ENCODE measurements at regions not wholly inside any gene's neighbourhood (a gene's known extent, or its start where the extent isn't known, plus 50 kb on each side); places are given as distances from the start of the nearest gene placed in this dataset.

GRCh38 chr5:100418231-100418630 lies 116.9 kb upstream of the FAM174A start:
- TF ChIP-seq EZH2 (IDR thresholded peaks at IDR 0.05; ENCODE audit: low read depth, low read length, severe bottlenecking) (no peak), CTCF (IDR thresholded peaks at IDR 0.05; ENCODE audit: control extremely low read depth in 1 of 3, insufficient read depth in 1 of 3, low read depth in 1 of 3, low read length in 3 of 3) (no peak), KDM1A (IDR thresholded peaks at IDR 0.05; ENCODE audit: borderline replicate concordance, low read length) (no peak), EP300 (IDR thresholded peaks at IDR 0.05; ENCODE audit: borderline replicate concordance in 1 of 2, low read depth in 2 of 2, low read length in 2 of 2) (no peak), ZNF274 (IDR thresholded peaks at IDR 0.05; ENCODE audit: borderline replicate concordance, extremely low read depth, low read length) (no peak), TAF1 (IDR thresholded peaks at IDR 0.05; ENCODE audit: low read depth, low read length) (no peak)

Measured in H1 (cell line).